ENCODE measurements at regions not wholly inside any gene's neighbourhood (a gene's known extent, or its start where the extent isn't known, plus 50 kb on each side); places are given as distances from the start of the nearest gene placed in this dataset.

- no peak for TF ChIP-seq FOXK2 (IDR thresholded peaks at IDR 0.05)
- no peak for TF ChIP-seq ZBTB33 (IDR thresholded peaks at IDR 0.05)
- no peak for TF ChIP-seq RBBP5 (conservative IDR thresholded peaks at IDR 0.05)
- TF ChIP-seq TCF12 (IDR thresholded peaks at IDR 0.05; ENCODE audit: low read depth, low read length), result no peak
- no peak for TF ChIP-seq SREBF2 (IDR thresholded peaks at IDR 0.05; ENCODE audit: low read length)
- no peak for TF ChIP-seq MEF2B (IDR thresholded peaks at IDR 0.05; ENCODE audit: partially characterized antibody, poor library complexity, severe bottlenecking)
- TF ChIP-seq HSF1 (IDR thresholded peaks at IDR 0.05; ENCODE audit: low read depth, low read length), result no peak
- TF ChIP-seq RAD51 (IDR thresholded peaks at IDR 0.05), result no peak
These were observed 277.5 kb downstream of the FBXW7 start (continued) for GRCh38 chr4:152258391-152258790.

- Histone ChIP-seq H2AFZ (ENCODE audit: control insufficient read depth, low read depth, low read length) (peak overlapping the region; percentile 4; the same call in 1 of the 2 replicates), H3K9ac (ENCODE audit: control insufficient read depth, insufficient read depth, low read length) (no peak overlapping the region), H3K27me3 (replicated peaks in 1 of 2; ENCODE audit: control insufficient read depth in 2 of 2, insufficient read depth in 2 of 2, low read length in 1 of 2) (no peaks in the 10 kb centered on the region), H3K27ac (ENCODE audit: control insufficient read depth, insufficient read depth) (no peak overlapping the region), H3K9me3 (replicated peaks; ENCODE audit: control insufficient read depth, insufficient read depth, low read length) (no peaks in the 10 kb centered on the region; the same call in 1 of the 3 replicates), H3K4me3 (no peak overlapping the region), H4K20me1 (ENCODE audit: control insufficient read depth, insufficient read depth) (no peaks in the 10 kb centered on the region), H3K4me1 (ENCODE audit: control insufficient read depth, insufficient read depth, low read length) (peaks cover 19% of the 10 kb centered on the region), H3K36me3 (ENCODE audit: control insufficient read depth in 2 of 2, insufficient read depth in 2 of 2, low read length in 1 of 2) (no peaks in the 10 kb centered on the region; a peak in 1 of 4 replicates), H3K4me2 (ENCODE audit: control insufficient read depth, insufficient read depth) (no peak overlapping the region; the same call in 1 of the 2 replicates), H3K79me2 (ENCODE audit: control insufficient read depth, insufficient read depth, low read length) (no peaks in the 10 kb centered on the region)
- POLR2A ChIA-PET, result interaction anchor here (0.6 to 1.0 kb wide), 2 partner anchors 22 to 45 kb away, joined by 3 to 4 read pairs; no protein-coding TSS in a partner anchor
- in situ Hi-C loops (cut with MboI), result no loop called here
- SMC1A ChIA-PET (ENCODE audit: uncharacterized antibody, unreplicated experiment), result interaction anchor here (0.8 to 4.1 kb wide), 5 partner anchors 15 to 91 kb away, joined by 3 to 21 read pairs (median 3); no protein-coding TSS in a partner anchor
- CTCF ChIA-PET, result interaction anchor here (1.1 to 3.0 kb wide), 2 partner anchors 20 to 35 kb away, joined by 3 to 8 read pairs; no protein-coding TSS in a partner anchor
- 29% methylated on average over 5 of the region's 5 CpGs for WGBS (ENCODE audit: insufficient coverage, insufficient replicate concordance, low lambda C conversion rate, missing lambda C conversion rate)
- DNase-seq (ENCODE audit: low read depth, low spot score) (no peak), FAIRE-seq (no peak), ATAC-seq (no peak)
- RAD21 ChIA-PET (ENCODE audit: unreplicated experiment), result interaction anchor here (0.7 kb wide), 1 partner anchor 21 kb away, joined by 3 read pairs; no protein-coding TSS in a partner anchor
- no TSS peak for BruUV-seq (replicated peaks)
- intact Hi-C loops (cut with micrococcal nuclease; ENCODE audit: unreplicated experiment), result no loop called here
- TF ChIP-seq PBX3 (IDR thresholded peaks at IDR 0.05; ENCODE audit: insufficient replicate concordance, low read depth, low read length), result no peak
- TF ChIP-seq IKZF1 (conservative IDR thresholded peaks at IDR 0.05), result peak; percentile 57
- no peak for TF ChIP-seq JUNB (IDR thresholded peaks at IDR 0.05)
- TF ChIP-seq MTA2 (IDR thresholded peaks at IDR 0.05; ENCODE audit: low read depth), result no peak
- peak; percentile 84 for TF ChIP-seq SPI1 (IDR thresholded peaks at IDR 0.05; ENCODE audit: borderline replicate concordance, insufficient read depth, low read depth, low read length)
- TF ChIP-seq PML (IDR thresholded peaks at IDR 0.05; ENCODE audit: low read length), result no peak
- TF ChIP-seq ZNF687 (IDR thresholded peaks at IDR 0.05), result peak; percentile 57; the same call in 1 of the 2 replicates
These were observed 278.3 kb downstream of the FBXW7 start for GRCh38 chr4:152257601-152258066.

Measured in GM12878 (cell line).